HL-60 (cell line): ENCODE measurements at regions not wholly inside any gene's neighbourhood (a gene's known extent, or its start where the extent isn't known, plus 50 kb on each side); places are given as distances from the start of the nearest gene placed in this dataset.

ENCODE experiments used
- DNase-seq, 2 experiments: peaks; one replicate each; pipeline ENCODE4 v3.0.0-alpha.2; 2010 to 2020; ENCODE audit warnings: low read depth in 1 of 2, low spot score in 1 of 2
- H3K27ac ChIP-seq: fragments of 250-450 bp; sonication (Bioruptor Pico); replicated peaks from 2 replicates; pipeline ENCODE4 v1.5.1; 2020; ENCODE audit warnings: mild to moderate bottlenecking, moderate library complexity
- H3K27me3 ChIP-seq: fragments of 250-450 bp; sonication (Bioruptor Pico); 2 replicates; pipeline ENCODE4 v1.5.1; 2021; ENCODE audit warnings: mild to moderate bottlenecking, moderate library complexity; ENCODE audit not compliant: insufficient read depth, poor library complexity, severe bottlenecking
- H3K4me3 ChIP-seq: replicated peaks from 2 replicates; pipeline ENCODE4 v1.5.1; 2011; ENCODE audit warnings: mild to moderate bottlenecking, control low read depth, low read length; ENCODE audit not compliant: insufficient read depth
- CTCF ChIP-seq: IDR thresholded peaks from one replicate; pipeline ENCODE4 v1.5.1; 2011; ENCODE audit warnings: low read length, control low read depth, inconsistent platforms; ENCODE audit not compliant: insufficient read depth
- GABPA ChIP-seq: IDR thresholded peaks from 2 replicates; pipeline ENCODE4 v1.6.1; 2012; ENCODE audit warnings: low read depth
- POLR2AphosphoS5 ChIP-seq: IDR thresholded peaks from 2 replicates; pipeline ENCODE4 v1.6.1; 2012; ENCODE audit warnings: low read depth
- REST ChIP-seq: IDR thresholded peaks from 2 replicates; pipeline ENCODE4 v1.6.1; 2012; ENCODE audit warnings: low read depth; ENCODE audit not compliant: insufficient replicate concordance
- SPI1 ChIP-seq: IDR thresholded peaks from 2 replicates; pipeline ENCODE4 v1.6.1; 2012; ENCODE audit warnings: low read depth, mild to moderate bottlenecking, borderline replicate concordance

GRCh38 chr3:80533553-80533952 lies 765.8 kb upstream of the ROBO1 start:
- no peaks in the 10 kb centered on the region for H3K27me3 ChIP-seq
- H3K4me3 ChIP-seq = no peak overlapping the region
- TF ChIP-seq REST (no peak), GABPA (no peak), CTCF (no peak)
- no peak for DNase-seq
- no peak overlapping the region for H3K27ac ChIP-seq

GRCh38 chr3:80526153-80526552 lies 758.4 kb upstream of the ROBO1 start:
- no peaks in the 10 kb centered on the region for H3K27me3 ChIP-seq
- H3K27ac ChIP-seq = no peak overlapping the region
- no peak for DNase-seq
- H3K4me3 ChIP-seq = no peak overlapping the region
- TF ChIP-seq CTCF (no peak), POLR2AphosphoS5 (no peak), GABPA (no peak), REST (no peak), SPI1 (no peak)

GRCh38 chr3:80521081-80521480 lies 753.3 kb upstream of the ROBO1 start:
- no peak for TF ChIP-seq REST
- TF ChIP-seq SPI1 = no peak
- H3K4me3 ChIP-seq = no peak overlapping the region

GRCh38 chr3:80519436-80519835 lies 751.6 kb upstream of the ROBO1 start:
- Histone ChIP-seq H3K27ac (no peak overlapping the region), H3K4me3 (no peak overlapping the region), H3K27me3 (no peaks in the 10 kb centered on the region)
- no peak for DNase-seq
- TF ChIP-seq CTCF (no peak), GABPA (no peak)

More at GRCh38 chr3:80521081-80521480, 753.3 kb upstream of the ROBO1 start:
- Histone ChIP-seq H3K27me3 (no peaks in the 10 kb centered on the region), H3K27ac (no peak overlapping the region)
- DNase-seq = no peak
